A549 (cell line): ENCODE measurements at regions not wholly inside any gene's neighbourhood (a gene's known extent, or its start where the extent isn't known, plus 50 kb on each side); places are given as distances from the start of the nearest gene placed in this dataset.

Experiments
- ATAC-seq, 2 experiments: fragments of 200-7000 bp in 1 of 2; fragments of >200 bp in 1 of 2; cut with Nextera tagmentation in 1 of 2; cut with Tn5 transposase in 1 of 2; 3 replicates each; pipeline versions ENCODE4 v1.8.0 to v1.9.1; 2018 to 2020; ENCODE audit warnings: mild to moderate bottlenecking in 1 of 2, moderate library complexity in 1 of 2
- CTCF ChIA-PET: fragments of 300-600 bp; sonication (Branson Sonifier 250); formaldehyde crosslinking; extraction: SDS; loops from one replicate; lab custom pipeline; 2021; ENCODE audit warnings: antibody characterized with exemption, inconsistent platforms; lab: Yijun Ruan, JAX
- POLR2A ChIA-PET: fragments of 350-600 bp; formaldehyde crosslinking; extraction: SDS; loops from one replicate; lab custom pipeline; 2021; ENCODE audit warnings: antibody characterized with exemption, inconsistent platforms; lab: Yijun Ruan, JAX
- DNase-seq, 2 experiments: peaks; one replicate each; pipeline versions ENCODE4 v3.0.0 to v3.0.0-alpha.2; 2011 to 2016; ENCODE audit warnings: low read depth in 1 of 2, low spot score in 1 of 2
- FAIRE-seq: peaks from 2 replicates; lab custom pipeline; 2011; peaks lifted over from hg19 to GRCh38; lab: Jason Lieb, UNC
- H3K27ac ChIP-seq, 2 experiments: fragments of >200 bp; sonication (Bioruptor Twin); formaldehyde crosslinking; 3 replicates each; pipeline ENCODE4 v1.5.1; 2016 to 2017
- H3K4me1 ChIP-seq: fragments of >200 bp; sonication (Bioruptor Twin); formaldehyde crosslinking; 3 replicates; pipeline ENCODE4 v1.6.1; 2016
- H3K4me2 ChIP-seq: fragments of >200 bp; sonication (Bioruptor Twin); formaldehyde crosslinking; 3 replicates; pipeline ENCODE4 v1.6.1; 2016
- H3K4me3 ChIP-seq: fragments of >200 bp; sonication (Bioruptor Twin); formaldehyde crosslinking; 3 replicates; pipeline ENCODE4 v1.5.1; 2016
- H3K9me3 ChIP-seq: fragments of >200 bp; sonication (Bioruptor Twin); formaldehyde crosslinking; 3 replicates; pipeline ENCODE4 v1.6.1; 2016
- BHLHE40 ChIP-seq: IDR thresholded peaks from 2 replicates; pipeline ENCODE4 v1.6.1; 2012; ENCODE audit warnings: low read depth, low read length, inconsistent platforms
- CBX8 ChIP-seq: fragments of 200-600 bp; sonication (generic); IDR thresholded peaks from 2 replicates; pipeline ENCODE4 v1.6.1; 2016
- EP300 ChIP-seq, 2 experiments: fragments of >200 bp; sonication (Bioruptor Twin); formaldehyde crosslinking; IDR thresholded peaks; 2 replicates in 1 of 2; 3 replicates in 1 of 2; pipeline ENCODE4 v1.6.1; 2016 to 2017
- FOSL2 ChIP-seq, 2 experiments: fragments of 450-650 bp in 1 of 2; fragments of >200 bp in 1 of 2; sonication (Bioruptor Twin) in 1 of 2; formaldehyde crosslinking; IDR thresholded peaks; 2 replicates each; pipeline versions ENCODE4 v1.5.0 to v1.6.1; 2016 to 2020; ENCODE audit warnings: mild to moderate bottlenecking in 1 of 2, moderate library complexity in 1 of 2
- FOXS1 ChIP-seq: fragments of 250-450 bp; sonication (Bioruptor Pico); IDR thresholded peaks from 2 replicates; pipeline ENCODE4 v1.5.0; 2020; ENCODE audit warnings: mild to moderate bottlenecking, moderate library complexity
- HEYL ChIP-seq: fragments of 250-450 bp; sonication (Bioruptor Pico); IDR thresholded peaks from 2 replicates; pipeline ENCODE4 v1.8.0; 2021; ENCODE audit warnings: mild to moderate bottlenecking, moderate library complexity
- HOXB13 ChIP-seq: fragments of 250-450 bp; sonication (Bioruptor Pico); IDR thresholded peaks from 2 replicates; pipeline ENCODE4 v1.5.0; 2020; ENCODE audit warnings: low read depth, mild to moderate bottlenecking, moderate library complexity
- JUN ChIP-seq, 2 experiments: fragments of >200 bp; sonication (Bioruptor Twin); formaldehyde crosslinking; IDR thresholded peaks; 2 replicates in 1 of 2; 3 replicates in 1 of 2; pipeline ENCODE4 v1.6.1; 2016 to 2017
- JUNB ChIP-seq: fragments of >200 bp; sonication (Bioruptor Twin); formaldehyde crosslinking; IDR thresholded peaks from 2 replicates; pipeline ENCODE4 v1.6.1; 2016
- MAZ ChIP-seq: fragments of 150-350 bp; IDR thresholded peaks from 2 replicates; pipeline ENCODE4 v1.6.1; 2014; ENCODE audit warnings: antibody characterized with exemption, low read depth, low read length, borderline replicate concordance
- POLR2AphosphoS2 ChIP-seq: conservative IDR thresholded peaks from 2 replicates; pipeline ENCODE4 v1.6.1; 2012; ENCODE audit warnings: low read length, improper control_type of control experiment, inconsistent platforms
- RAD21 ChIP-seq, 2 experiments: fragments of >200 bp in 1 of 2; sonication (Bioruptor Twin) in 1 of 2; formaldehyde crosslinking in 1 of 2; IDR thresholded peaks in 1 of 2; conservative IDR thresholded peaks in 1 of 2; 2 replicates in 1 of 2; 3 replicates in 1 of 2; pipeline ENCODE4 v1.6.1; 2012 to 2018; ENCODE audit warnings: inconsistent platforms in 1 of 2
- RCOR1 ChIP-seq: fragments of 150-350 bp; IDR thresholded peaks from 2 replicates; pipeline ENCODE4 v1.6.1; 2014; ENCODE audit warnings: antibody characterized with exemption, low read length, low read depth
- SREBF2 ChIP-seq: fragments of 450-650 bp; IDR thresholded peaks from 2 replicates; pipeline ENCODE4 v1.6.1; 2014; ENCODE audit warnings: mild to moderate bottlenecking, moderate library complexity
- TFCP2L1 ChIP-seq: fragments of 250-450 bp; sonication (Bioruptor Pico); IDR thresholded peaks from 2 replicates; pipeline ENCODE4 v1.5.0; 2021; ENCODE audit warnings: mild to moderate bottlenecking
- ZSCAN20 ChIP-seq: fragments of 250-450 bp; sonication (Bioruptor Pico); IDR thresholded peaks from 2 replicates; pipeline ENCODE4 v1.8.0; 2022; ENCODE audit warnings: mild to moderate bottlenecking, moderate library complexity
- WGBS: methylation state at CpG from one replicate; pipeline ENCODE4 v1.1.6; 2017; ENCODE audit errors: missing lambda C conversion rate; 5-methylcytosine and 5-hydroxymethylcytosine counted together
- TF ChIP-seq, protein P1 (sequence below): IDR thresholded peaks from 2 replicates; pipeline ENCODE4 v1.6.1; 2012; ENCODE audit warnings: low read depth, borderline replicate concordance
- TF ChIP-seq, protein P2 (sequence below): fragments of 150-350 bp; IDR thresholded peaks from 2 replicates; pipeline ENCODE4 v1.6.1; 2014; ENCODE audit warnings: low read depth, mild to moderate bottlenecking, low read length
- TF ChIP-seq, protein P3 (sequence below): fragments of 450-650 bp; IDR thresholded peaks from 2 replicates; pipeline ENCODE4 v1.6.1; 2014; ENCODE audit warnings: antibody characterized with exemption
- TF ChIP-seq, protein P4 (sequence below): fragments of 250-450 bp; sonication (Bioruptor Pico); IDR thresholded peaks from 2 replicates; pipeline ENCODE4 v1.5.0; 2020; ENCODE audit warnings: low read depth, mild to moderate bottlenecking, moderate library complexity

DNA sequence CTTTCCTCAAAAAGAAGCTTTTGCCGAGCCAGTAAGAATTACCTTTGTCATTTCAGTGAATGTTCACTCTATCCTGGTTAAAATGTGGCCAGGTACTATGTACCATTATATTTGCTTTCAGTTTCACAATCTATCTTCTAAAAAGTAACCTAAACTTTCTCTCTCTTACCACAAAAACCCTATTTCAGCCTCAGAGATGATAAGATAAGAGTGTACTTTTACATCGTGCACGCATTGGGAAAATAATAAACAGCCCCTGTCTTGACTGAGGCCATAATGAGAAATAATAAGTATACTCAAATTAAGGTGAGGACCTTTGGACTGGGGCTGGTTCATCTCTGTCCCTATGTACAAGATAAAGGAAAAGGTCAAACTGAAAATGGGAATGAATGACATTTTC lies 77.7 kb downstream of the ZNF726 start:
- ChIA-PET POLR2A (no interaction called here), CTCF (no interaction called here)
- H3K4me3 ChIP-seq: no peak overlapping the region
- no peak overlapping the region for H3K27ac ChIP-seq
- no peak for DNase-seq
- TF ChIP-seq FOXS1 (CRISPR knock-in tag): no peak
- no peak for TF ChIP-seq ZSCAN20 (CRISPR knock-in tag)
- no peak for TF ChIP-seq POLR2AphosphoS2
- TF ChIP-seq TFCP2L1 (CRISPR knock-in tag): no peak
- TF ChIP-seq, all 56 proteins: peak for 0
- ATAC-seq (no peak), FAIRE-seq (no peak)
- H3K4me2 ChIP-seq: no peak overlapping the region
- no peaks in the 10 kb centered on the region for H3K4me1 ChIP-seq
- WGBS: 55% methylated on average over 3 of the region's 3 CpGs
- peaks cover 41% of the 10 kb centered on the region for H3K9me3 ChIP-seq

- ChIA-PET POLR2A (no interaction called here), CTCF (no interaction called here)
- FAIRE-seq: no peak
- no peak overlapping the region for H3K4me3 ChIP-seq
- 13% methylated on average over 2 of the region's 2 CpGs for WGBS
- H3K9me3 ChIP-seq: peaks cover 48% of the 10 kb centered on the region
- no peak overlapping the region for H3K27ac ChIP-seq
- no peaks in the 10 kb centered on the region for H3K4me1 ChIP-seq
- no peak for DNase-seq
- no peak for TF ChIP-seq HOXB13
- no peak for TF ChIP-seq POLR2AphosphoS2
- no peak for TF ChIP-seq JUNB
- no peak for TF ChIP-seq FOSL2 (IDR thresholded peaks at IDR 0.05)
- TF ChIP-seq FOSL2 (CRISPR knock-in tag; IDR thresholded peaks at IDR 0.05): no peak
- TF ChIP-seq, protein P1, sequence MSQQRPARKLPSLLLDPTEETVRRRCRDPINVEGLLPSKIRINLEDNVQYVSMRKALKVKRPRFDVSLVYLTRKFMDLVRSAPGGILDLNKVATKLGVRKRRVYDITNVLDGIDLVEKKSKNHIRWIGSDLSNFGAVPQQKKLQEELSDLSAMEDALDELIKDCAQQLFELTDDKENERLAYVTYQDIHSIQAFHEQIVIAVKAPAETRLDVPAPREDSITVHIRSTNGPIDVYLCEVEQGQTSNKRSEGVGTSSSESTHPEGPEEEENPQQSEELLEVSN: no peak
- TF ChIP-seq HEYL (CRISPR knock-in tag): no peak
- TF ChIP-seq EP300 (IDR thresholded peaks at IDR 0.05): no peak
- TF ChIP-seq BHLHE40: no peak
- TF ChIP-seq JUN (IDR thresholded peaks at IDR 0.05): no peak
- TF ChIP-seq RAD21 (conservative IDR thresholded peaks at IDR 0.05 in 1 of 2, IDR thresholded peaks at IDR 0.05 in 1 of 2): no peak
- no peak for TF ChIP-seq SREBF2
- TF ChIP-seq MAZ: no peak
- TF ChIP-seq FOXS1 (CRISPR knock-in tag): no peak
- TF ChIP-seq, protein P2, sequence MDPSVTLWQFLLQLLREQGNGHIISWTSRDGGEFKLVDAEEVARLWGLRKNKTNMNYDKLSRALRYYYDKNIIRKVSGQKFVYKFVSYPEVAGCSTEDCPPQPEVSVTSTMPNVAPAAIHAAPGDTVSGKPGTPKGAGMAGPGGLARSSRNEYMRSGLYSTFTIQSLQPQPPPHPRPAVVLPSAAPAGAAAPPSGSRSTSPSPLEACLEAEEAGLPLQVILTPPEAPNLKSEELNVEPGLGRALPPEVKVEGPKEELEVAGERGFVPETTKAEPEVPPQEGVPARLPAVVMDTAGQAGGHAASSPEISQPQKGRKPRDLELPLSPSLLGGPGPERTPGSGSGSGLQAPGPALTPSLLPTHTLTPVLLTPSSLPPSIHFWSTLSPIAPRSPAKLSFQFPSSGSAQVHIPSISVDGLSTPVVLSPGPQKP: no peak
- no peak for TF ChIP-seq CBX8
- TF ChIP-seq, protein P3, sequence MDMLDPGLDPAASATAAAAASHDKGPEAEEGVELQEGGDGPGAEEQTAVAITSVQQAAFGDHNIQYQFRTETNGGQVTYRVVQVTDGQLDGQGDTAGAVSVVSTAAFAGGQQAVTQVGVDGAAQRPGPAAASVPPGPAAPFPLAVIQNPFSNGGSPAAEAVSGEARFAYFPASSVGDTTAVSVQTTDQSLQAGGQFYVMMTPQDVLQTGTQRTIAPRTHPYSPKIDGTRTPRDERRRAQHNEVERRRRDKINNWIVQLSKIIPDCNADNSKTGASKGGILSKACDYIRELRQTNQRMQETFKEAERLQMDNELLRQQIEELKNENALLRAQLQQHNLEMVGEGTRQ: no peak
- TF ChIP-seq, protein P4, sequence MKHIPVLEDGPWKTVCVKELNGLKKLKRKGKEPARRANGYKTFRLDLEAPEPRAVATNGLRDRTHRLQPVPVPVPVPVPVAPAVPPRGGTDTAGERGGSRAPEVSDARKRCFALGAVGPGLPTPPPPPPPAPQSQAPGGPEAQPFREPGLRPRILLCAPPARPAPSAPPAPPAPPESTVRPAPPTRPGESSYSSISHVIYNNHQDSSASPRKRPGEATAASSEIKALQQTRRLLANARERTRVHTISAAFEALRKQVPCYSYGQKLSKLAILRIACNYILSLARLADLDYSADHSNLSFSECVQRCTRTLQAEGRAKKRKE (CRISPR knock-in tag): no peak
- no peak for ATAC-seq
- no peak overlapping the region for H3K4me2 ChIP-seq
Observed at GRCh38 chr19:23993440-23993839, 78.8 kb downstream of the ZNF726 start.

GRCh38 chr19:23996549-23996948 lies 81.9 kb downstream of the ZNF726 start:
- TF ChIP-seq RCOR1 (no peak), RAD21 (conservative IDR thresholded peaks at IDR 0.05 in 1 of 2, IDR thresholded peaks at IDR 0.05 in 1 of 2) (peak in 1 of 2 experiments; percentile 15; a peak in 1 of 5 replicates)
- TF ChIP-seq, all 56 proteins: peak for 1
- H3K4me2 ChIP-seq: no peak overlapping the region
- no peak for FAIRE-seq
- ATAC-seq: peak in 1 of 2 experiments; percentile 79; a peak in 3 of 6 replicates
- H3K9me3 ChIP-seq: peaks cover 68% of the 10 kb centered on the region
- peak; percentile 35 to 48 for DNase-seq
- H3K27ac ChIP-seq: no peak overlapping the region
- H3K4me3 ChIP-seq: no peak overlapping the region
- ChIA-PET POLR2A (no interaction called here), CTCF (no interaction called here)
- no peaks in the 10 kb centered on the region for H3K4me1 ChIP-seq
- WGBS: 28% methylated on average over 7 of the region's 7 CpGs
